BLaER1 (cell line): ENCODE measurements at regions not wholly inside any gene's neighbourhood (a gene's known extent, or its start where the extent isn't known, plus 50 kb on each side); places are given as distances from the start of the nearest gene placed in this dataset.
A peak's percentile ranks its signal among the peaks of the same experiment; 100 is the strongest.
"Not testable (repeated sequence)": the region's sequence is repeated elsewhere in the genome, so short reads cannot be mapped to it uniquely, and the experiment has no call there.

Source experiments
- H3K27ac ChIP-seq: shearing (Covaris generic); formaldehyde crosslinking; 2 replicates; pipeline ENCODE4 v1.8.1; 2022
- H3K27me3 ChIP-seq: shearing (Covaris generic); formaldehyde crosslinking; 2 replicates; pipeline ENCODE4 v1.8.1; 2022
- H3K36me3 ChIP-seq: shearing (Covaris generic); formaldehyde crosslinking; 2 replicates; pipeline ENCODE4 v1.8.1; 2022
- H3K4me1 ChIP-seq: shearing (Covaris generic); formaldehyde crosslinking; 2 replicates; pipeline ENCODE4 v1.8.1; 2022
- H3K4me2 ChIP-seq: shearing (Covaris generic); formaldehyde crosslinking; 2 replicates; pipeline ENCODE4 v1.8.1; 2022
- H3K4me3 ChIP-seq: shearing (Covaris generic); formaldehyde crosslinking; 2 replicates; pipeline ENCODE4 v1.8.1; 2022
- H3K9ac ChIP-seq: shearing (Covaris generic); formaldehyde crosslinking; 2 replicates; pipeline ENCODE4 v1.8.1; 2022
- H3K9me3 ChIP-seq: shearing (Covaris generic); formaldehyde crosslinking; 2 replicates; pipeline ENCODE4 v1.8.1; 2022
- H4K20me1 ChIP-seq: shearing (Covaris generic); formaldehyde crosslinking; 2 replicates; pipeline ENCODE4 v1.8.1; 2022
- Cebpa-rat ChIP-seq: shearing (Covaris generic); IDR thresholded peaks from 2 replicates; pipeline ENCODE4 v1.8.1; 2022

- Histone ChIP-seq H3K27ac (no peak overlapping the region), H3K9ac (no peak overlapping the region), H3K27me3 (no peaks in the 10 kb centered on the region), H3K4me3 (no peak overlapping the region), H3K4me2 (no peak overlapping the region), H3K4me1 (no peaks in the 10 kb centered on the region), H3K36me3 (no peaks in the 10 kb centered on the region), H4K20me1 (no peaks in the 10 kb centered on the region), H3K9me3 (no peaks in the 10 kb centered on the region)
- no peak for TF ChIP-seq Cebpa-rat
These were observed 301.3 kb downstream of the EDEM1 start for GRCh38 chr3:5488771-5489170.

GRCh38 chr3:5489536-5489935 is 302.0 kb downstream of the EDEM1 start:
- H3K9me3 ChIP-seq, result no peaks in the 10 kb centered on the region
- H3K27ac ChIP-seq, result no peak overlapping the region
- H3K9ac ChIP-seq, result no peak overlapping the region
- H3K27me3 ChIP-seq, result no peaks in the 10 kb centered on the region
- H3K36me3 ChIP-seq, result no peaks in the 10 kb centered on the region
- H4K20me1 ChIP-seq, result no peaks in the 10 kb centered on the region
- no peak overlapping the region for H3K4me3 ChIP-seq
- H3K4me2 ChIP-seq, result no peak overlapping the region
- no peaks in the 10 kb centered on the region for H3K4me1 ChIP-seq
- TF ChIP-seq Cebpa-rat, result no peak

GRCh38 chr3:5494905-5495519 is 307.5 kb downstream of the EDEM1 start:
- Histone ChIP-seq H3K9me3 (no peaks in the 10 kb centered on the region), H3K4me3 (no peak overlapping the region), H3K27me3 (no peaks in the 10 kb centered on the region), H3K4me2 (no peak overlapping the region), H3K4me1 (peaks cover 11% of the 10 kb centered on the region), H3K36me3 (no peaks in the 10 kb centered on the region), H3K9ac (no peak overlapping the region), H4K20me1 (no peaks in the 10 kb centered on the region), H3K27ac (no peak overlapping the region)
- no peak for TF ChIP-seq Cebpa-rat

DNA sequence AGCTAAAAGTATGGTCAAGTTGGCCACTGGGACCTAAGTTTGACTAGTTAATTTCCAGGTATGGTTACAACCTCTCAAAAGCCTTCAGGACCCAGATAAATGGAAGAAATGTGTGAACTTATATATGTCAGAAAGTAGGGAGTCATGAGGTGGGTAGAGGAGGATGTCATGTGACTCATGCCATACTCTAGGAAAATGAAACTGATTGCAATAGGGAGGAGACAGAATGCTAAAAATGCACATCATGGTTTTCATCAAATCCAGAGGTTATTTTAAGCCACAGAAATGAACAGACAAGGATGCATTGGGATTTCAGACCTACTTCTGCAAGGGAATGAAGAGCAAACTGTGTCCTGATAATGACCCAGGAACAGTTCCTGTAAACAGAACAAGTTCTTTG is 310.0 kb downstream of the EDEM1 start:
- no peaks in the 10 kb centered on the region for H3K9me3 ChIP-seq
- no peaks in the 10 kb centered on the region for H3K27me3 ChIP-seq
- no peak for TF ChIP-seq Cebpa-rat
- no peak overlapping the region for H3K4me3 ChIP-seq
- H4K20me1 ChIP-seq, result no peaks in the 10 kb centered on the region
- no peaks in the 10 kb centered on the region for H3K36me3 ChIP-seq
- no peak overlapping the region for H3K9ac ChIP-seq
- H3K4me2 ChIP-seq, result no peak overlapping the region
- H3K4me1 ChIP-seq, result peaks cover 11% of the 10 kb centered on the region
- H3K27ac ChIP-seq, result no peak overlapping the region

- no peaks in the 10 kb centered on the region for H3K9me3 ChIP-seq
- H3K4me3 ChIP-seq, result no peak overlapping the region
- H3K36me3 ChIP-seq, result no peaks in the 10 kb centered on the region
- no peak overlapping the region for H3K9ac ChIP-seq
- TF ChIP-seq Cebpa-rat, result no peak
- H3K27me3 ChIP-seq, result no peaks in the 10 kb centered on the region
- no peak overlapping the region for H3K27ac ChIP-seq
- peaks cover 11% of the 10 kb centered on the region for H3K4me1 ChIP-seq
- H3K4me2 ChIP-seq, result no peak overlapping the region
- no peaks in the 10 kb centered on the region for H4K20me1 ChIP-seq
These were observed 311.5 kb downstream of the EDEM1 start for GRCh38 chr3:5498981-5499380.

- Histone ChIP-seq H3K27me3 (no peaks in the 10 kb centered on the region), H3K4me1 (peaks cover 11% of the 10 kb centered on the region), H4K20me1 (no peaks in the 10 kb centered on the region), H3K4me3 (no peak overlapping the region), H3K27ac (no peak overlapping the region), H3K4me2 (peak overlapping the region; percentile 3; the same call in 1 of the 2 replicates), H3K9ac (no peak overlapping the region), H3K9me3 (no peaks in the 10 kb centered on the region), H3K36me3 (no peaks in the 10 kb centered on the region)
- no peak for TF ChIP-seq Cebpa-rat
These were observed 311.9 kb downstream of the EDEM1 start for GRCh38 chr3:5499404-5499803.

GRCh38 chr3:5503136-5503535 is 315.6 kb downstream of the EDEM1 start:
- no peak for TF ChIP-seq Cebpa-rat
- H3K36me3 ChIP-seq, result no peaks in the 10 kb centered on the region
- no peaks in the 10 kb centered on the region for H4K20me1 ChIP-seq
- H3K4me1 ChIP-seq, result peaks cover 11% of the 10 kb centered on the region
- no peak overlapping the region for H3K9ac ChIP-seq
- H3K4me2 ChIP-seq, result no peak overlapping the region
- no peak overlapping the region for H3K27ac ChIP-seq
- H3K4me3 ChIP-seq, result no peak overlapping the region
- H3K27me3 ChIP-seq, result no peaks in the 10 kb centered on the region
- no peaks in the 10 kb centered on the region for H3K9me3 ChIP-seq

GRCh38 chr3:5504135-5504534 is 316.6 kb downstream of the EDEM1 start:
- Histone ChIP-seq H3K36me3 (no peaks in the 10 kb centered on the region), H4K20me1 (no peaks in the 10 kb centered on the region), H3K27me3 (no peaks in the 10 kb centered on the region), H3K4me3 (no peak overlapping the region), H3K27ac (no peak overlapping the region), H3K9me3 (no peaks in the 10 kb centered on the region), H3K4me1 (peaks cover 9% of the 10 kb centered on the region), H3K4me2 (no peak overlapping the region), H3K9ac (no peak overlapping the region)
- no peak for TF ChIP-seq Cebpa-rat

GRCh38 chr3:5505163-5505562 is 317.7 kb downstream of the EDEM1 start:
- no peak overlapping the region for H3K4me2 ChIP-seq
- H3K9ac ChIP-seq, result no peak overlapping the region
- H3K4me3 ChIP-seq, result no peak overlapping the region

DNA sequence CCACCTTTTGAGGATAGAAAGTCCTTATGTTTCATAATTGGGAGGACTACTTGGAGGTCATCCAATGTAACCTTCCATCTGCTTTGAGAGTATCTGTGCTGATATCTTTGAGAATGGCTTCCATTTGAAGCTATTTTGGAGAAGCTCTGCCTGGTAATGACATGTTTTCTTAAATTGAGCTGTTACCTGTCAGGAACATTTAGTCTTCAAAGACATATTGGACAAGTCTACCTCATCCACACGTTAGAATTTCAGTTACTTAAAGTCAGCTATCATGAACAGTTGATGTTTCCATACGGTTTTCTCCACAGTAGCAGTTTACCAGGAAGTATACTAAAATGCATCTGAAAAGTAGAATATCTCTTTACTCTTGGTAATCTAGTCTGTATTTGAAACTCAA is 318.5 kb downstream of the EDEM1 start:
- Histone ChIP-seq H4K20me1 (no peaks in the 10 kb centered on the region), H3K9ac (no peak overlapping the region), H3K4me2 (no peak overlapping the region), H3K27ac (no peak overlapping the region), H3K36me3 (no peaks in the 10 kb centered on the region), H3K27me3 (no peaks in the 10 kb centered on the region), H3K9me3 (peaks cover 8% of the 10 kb centered on the region), H3K4me3 (no peak overlapping the region), H3K4me1 (no peaks in the 10 kb centered on the region)
- TF ChIP-seq Cebpa-rat, result no peak

More at GRCh38 chr3:5505163-5505562, 317.7 kb downstream of the EDEM1 start:
- Histone ChIP-seq H3K27ac (no peak overlapping the region), H3K27me3 (no peaks in the 10 kb centered on the region), H3K36me3 (no peaks in the 10 kb centered on the region), H3K4me1 (no peaks in the 10 kb centered on the region), H4K20me1 (no peaks in the 10 kb centered on the region), H3K9me3 (peaks cover 3% of the 10 kb centered on the region)
- no peak for TF ChIP-seq Cebpa-rat

DNA sequence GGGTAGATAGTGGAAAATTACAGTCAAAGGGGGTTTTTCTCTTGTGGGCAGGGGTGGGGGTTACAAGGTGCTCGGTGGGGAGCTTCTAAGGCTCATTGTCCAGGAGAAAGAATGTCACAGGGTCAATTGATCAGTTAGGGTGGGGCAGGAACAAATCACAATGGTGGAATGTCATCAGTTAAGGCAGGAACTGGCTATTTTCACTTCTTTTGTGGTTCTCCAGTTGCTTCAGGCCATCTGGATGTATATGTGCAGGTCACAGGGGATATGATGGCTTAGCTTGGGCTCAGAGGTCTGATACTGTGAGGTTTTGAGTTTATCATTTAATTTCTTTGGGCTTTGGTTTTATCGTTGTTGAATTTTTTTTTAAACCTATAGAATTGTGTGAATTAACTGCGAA is 321.4 kb downstream of the EDEM1 start:
- peaks cover 17% of the 10 kb centered on the region for H3K9me3 ChIP-seq
- not testable (repeated sequence) for H3K9ac ChIP-seq, H3K27me3 ChIP-seq, H3K27ac ChIP-seq, H3K4me3 ChIP-seq, H4K20me1 ChIP-seq, H3K4me1 ChIP-seq, H3K4me2 ChIP-seq, H3K36me3 ChIP-seq
